Trophoblast cell (in vitro differentiated cells and primary cell): ENCODE measurements at regions not wholly inside any gene's neighbourhood (a gene's known extent, or its start where the extent isn't known, plus 50 kb on each side); places are given as distances from the start of the nearest gene placed in this dataset.

Source experiments
- DNase-seq, 2 donors: peaks; one replicate each; pipeline ENCODE4 v3.0.0-alpha.2; 2016
- H2AFZ ChIP-seq: 2 replicates; pipeline ENCODE4 v1.6.1; 2013; ENCODE audit warnings: low read length, moderate library complexity, mild to moderate bottlenecking; ENCODE audit not compliant: insufficient read depth, poor library complexity
- H2AK5ac ChIP-seq: 2 replicates; pipeline ENCODE4 v1.6.1; 2013; ENCODE audit warnings: mild to moderate bottlenecking, low read length
- H2BK120ac ChIP-seq: 2 replicates; pipeline ENCODE4 v1.6.1; 2013; ENCODE audit warnings: low read length, mild to moderate bottlenecking, moderate library complexity; ENCODE audit not compliant: insufficient read depth, poor library complexity
- H2BK12ac ChIP-seq: 2 replicates; pipeline ENCODE4 v1.6.1; 2013; ENCODE audit warnings: mild to moderate bottlenecking, low read length, moderate library complexity
- H2BK5ac ChIP-seq: 2 replicates; pipeline ENCODE4 v1.6.1; 2013; ENCODE audit warnings: low read length, low read depth, moderate library complexity, mild to moderate bottlenecking; ENCODE audit not compliant: poor library complexity
- H3K14ac ChIP-seq: 2 replicates; pipeline ENCODE4 v1.6.1; 2013; ENCODE audit warnings: mild to moderate bottlenecking, low read length
- H3K18ac ChIP-seq: 2 replicates; pipeline ENCODE4 v1.6.1; 2013; ENCODE audit warnings: mild to moderate bottlenecking, low read length
- H3K23ac ChIP-seq: 2 replicates; pipeline ENCODE4 v1.6.1; 2013; ENCODE audit warnings: low read length
- H3K27ac ChIP-seq: 2 replicates; pipeline ENCODE4 v1.5.1; 2013; ENCODE audit warnings: low read depth, mild to moderate bottlenecking, inconsistent platforms, low read length, moderate library complexity
- H3K27me3 ChIP-seq: 2 replicates; pipeline ENCODE4 v1.6.1; 2013; ENCODE audit warnings: inconsistent platforms, mild to moderate bottlenecking, low read length, moderate library complexity; ENCODE audit not compliant: insufficient read depth
- H3K36me3 ChIP-seq, 2 experiments: 1 replicate in 1 of 2; 2 replicates in 1 of 2; pipeline ENCODE4 v1.6.1; 2013; ENCODE audit warnings: low read length in 2 of 2, mild to moderate bottlenecking in 2 of 2, moderate library complexity in 1 of 2; ENCODE audit not compliant: insufficient read depth in 2 of 2, control insufficient read depth in 1 of 2
- H3K4ac ChIP-seq: 2 replicates; pipeline ENCODE4 v1.6.1; 2013; ENCODE audit warnings: low read depth, mild to moderate bottlenecking, low read length, moderate library complexity
- H3K4me1 ChIP-seq, 2 experiments: 1 replicate in 1 of 2; 2 replicates in 1 of 2; pipeline ENCODE4 v1.6.1; 2013; ENCODE audit warnings: low read length in 2 of 2, mild to moderate bottlenecking in 2 of 2, moderate library complexity in 1 of 2; ENCODE audit not compliant: insufficient read depth in 2 of 2, control insufficient read depth in 1 of 2
- H3K4me2 ChIP-seq: 2 replicates; pipeline ENCODE4 v1.6.1; 2013; ENCODE audit warnings: inconsistent platforms, mild to moderate bottlenecking, low read length, moderate library complexity
- H3K4me3 ChIP-seq: 2 replicates; pipeline ENCODE4 v1.5.1; 2013; ENCODE audit warnings: mild to moderate bottlenecking, low read depth, low read length, inconsistent platforms
- H3K79me1 ChIP-seq: one replicate; pipeline ENCODE4 v1.6.1; 2013; ENCODE audit warnings: low read length
- H3K79me2 ChIP-seq: 2 replicates; pipeline ENCODE4 v1.6.1; 2013; ENCODE audit warnings: low read length, mild to moderate bottlenecking; ENCODE audit not compliant: control insufficient read depth, insufficient read depth, poor library complexity
- H3K9ac ChIP-seq: 2 replicates; pipeline ENCODE4 v1.6.1; 2013; ENCODE audit warnings: mild to moderate bottlenecking, low read length
- H3K9me3 ChIP-seq: 2 replicates; pipeline ENCODE4 v1.6.1; 2013; ENCODE audit warnings: low read depth, mild to moderate bottlenecking, control low read depth, inconsistent platforms, low read length; ENCODE audit not compliant: insufficient read depth
- H4K12ac ChIP-seq: 2 replicates; pipeline ENCODE4 v1.6.1; 2013; ENCODE audit warnings: low read depth, mild to moderate bottlenecking, low read length, moderate library complexity
- H4K8ac ChIP-seq: 2 replicates; pipeline ENCODE4 v1.6.1; 2013; ENCODE audit warnings: low read depth, mild to moderate bottlenecking, low read length, moderate library complexity
- H4K91ac ChIP-seq: one replicate; pipeline ENCODE4 v1.6.1; 2013; ENCODE audit warnings: low read depth, mild to moderate bottlenecking, low read length, moderate library complexity
- WGBS: extraction: QIAGEN DNeasy Blood & Tissue Kit; methylation state at CpG from one replicate; pipeline ENCODE4 v1.1.7; 2013; ENCODE audit warnings: missing lambda C conversion rate; ENCODE audit not compliant: insufficient read length, insufficient coverage; ENCODE audit errors: extremely low coverage; 5-methylcytosine and 5-hydroxymethylcytosine counted together

- Histone ChIP-seq H4K12ac (no peak overlapping the region), H3K4ac (no peak overlapping the region), H3K79me1 (no peaks in the 10 kb centered on the region), H3K4me1 (peaks cover 0 to 5% of the 10 kb centered on the region in 2 experiments), H4K8ac (no peak overlapping the region), H3K18ac (no peak overlapping the region), H2BK120ac (no peak overlapping the region), H3K36me3 (no peaks in the 10 kb centered on the region), H2AK5ac (no peak overlapping the region), H3K4me3 (no peak overlapping the region), H3K4me2 (no peak overlapping the region), H2BK5ac (no peak overlapping the region), H2BK12ac (no peak overlapping the region), H3K9ac (no peak overlapping the region), H3K27ac (no peak overlapping the region), H3K27me3 (no peaks in the 10 kb centered on the region), H3K9me3 (peaks cover 10% of the 10 kb centered on the region), H4K91ac (no peak overlapping the region), H3K79me2 (no peaks in the 10 kb centered on the region), H2AFZ (no peak overlapping the region), H3K23ac (no peak overlapping the region), H3K14ac (no peak overlapping the region)
- no CpG with 5 or more reads among the region's 2 CpGs for WGBS
- DNase-seq, result no peak
Observed at GRCh38 chr11:69400140-69400539, 81.3 kb upstream of the LINC01488 start.

DNA sequence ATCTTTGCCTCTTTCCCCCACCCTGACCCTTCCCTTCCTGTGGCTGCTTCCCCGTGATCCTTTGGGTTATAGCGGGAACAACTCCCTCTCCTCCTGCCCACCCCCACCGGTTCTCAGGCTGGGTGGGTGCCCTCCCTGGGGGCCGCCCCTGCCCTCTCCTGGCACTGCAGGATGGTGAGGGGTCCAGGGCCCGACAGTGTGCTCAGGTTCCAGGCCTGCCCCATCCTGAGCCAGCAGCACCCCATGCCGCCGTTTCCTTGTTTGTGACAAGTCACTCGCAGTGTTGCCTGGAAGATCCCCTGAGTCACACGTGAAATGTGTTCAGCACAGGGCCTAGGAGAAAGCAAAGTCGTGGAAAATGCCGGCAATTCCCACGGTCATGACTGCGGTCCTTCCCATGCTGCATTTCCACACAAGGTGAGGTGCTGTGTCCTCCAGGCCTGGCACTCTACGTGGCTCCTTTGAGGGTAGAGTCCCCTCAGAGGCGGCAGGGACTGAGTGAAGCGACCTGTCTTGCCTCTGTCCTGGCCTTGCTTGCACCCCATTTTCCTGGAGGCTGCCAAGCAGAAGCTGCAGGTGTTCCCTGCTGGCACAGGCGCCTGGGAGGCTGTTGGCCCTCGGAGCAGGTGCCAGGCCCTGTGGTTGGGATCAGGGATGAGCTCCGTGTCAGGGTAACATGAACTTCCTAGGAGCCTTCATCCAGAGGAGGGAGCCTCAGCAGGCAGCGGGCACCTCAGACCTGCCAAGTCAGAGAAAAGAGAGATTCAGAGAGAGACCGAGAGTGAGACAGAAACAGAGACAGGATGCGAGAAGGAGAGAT lies 80.5 kb upstream of the LINC01488 start:
- H2AK5ac ChIP-seq, result no peak overlapping the region
- H3K4me1 ChIP-seq, result peaks cover 0 to 5% of the 10 kb centered on the region in 2 experiments
- H4K91ac ChIP-seq, result no peak overlapping the region
- no peaks in the 10 kb centered on the region for H3K36me3 ChIP-seq
- no peak overlapping the region for H3K4ac ChIP-seq
- H3K4me2 ChIP-seq, result no peak overlapping the region
- H3K27me3 ChIP-seq, result no peaks in the 10 kb centered on the region
- no peak for DNase-seq
- H2BK120ac ChIP-seq, result no peak overlapping the region
- no peak overlapping the region for H3K4me3 ChIP-seq
- no peak overlapping the region for H3K14ac ChIP-seq
- H3K9ac ChIP-seq, result no peak overlapping the region
- H4K8ac ChIP-seq, result no peak overlapping the region
- H3K9me3 ChIP-seq, result peaks cover 10% of the 10 kb centered on the region
- WGBS, result no CpG with 5 or more reads among the region's 22 CpGs
- no peak overlapping the region for H3K23ac ChIP-seq
- H3K18ac ChIP-seq, result no peak overlapping the region
- H2AFZ ChIP-seq, result no peak overlapping the region
- H2BK12ac ChIP-seq, result no peak overlapping the region
- no peak overlapping the region for H4K12ac ChIP-seq
- no peaks in the 10 kb centered on the region for H3K79me1 ChIP-seq
- H2BK5ac ChIP-seq, result no peak overlapping the region
- no peaks in the 10 kb centered on the region for H3K79me2 ChIP-seq
- H3K27ac ChIP-seq, result no peak overlapping the region

DNA sequence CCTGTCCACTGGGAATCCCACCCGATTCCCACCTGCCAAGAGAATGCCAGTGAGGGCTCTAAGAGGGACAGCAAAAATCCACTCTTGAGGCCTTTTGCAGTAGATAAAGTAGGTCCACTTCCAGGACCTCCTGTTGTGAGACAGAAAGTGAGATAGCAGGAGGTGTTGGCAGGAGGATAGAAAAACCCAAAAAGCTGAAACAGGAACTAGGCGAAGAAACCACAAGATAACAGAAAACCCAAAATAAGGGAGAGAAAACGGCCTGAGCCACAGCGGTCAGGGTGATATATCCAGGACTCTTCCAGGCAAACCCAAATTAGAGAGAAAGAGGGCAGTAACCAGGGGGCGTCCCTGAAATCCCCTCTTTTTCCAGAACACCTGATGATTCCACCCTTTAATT lies 79.7 kb upstream of the LINC01488 start:
- Histone ChIP-seq H4K12ac (no peak overlapping the region), H3K4me1 (peaks cover 0 to 5% of the 10 kb centered on the region in 2 experiments), H4K91ac (no peak overlapping the region), H2AFZ (no peak overlapping the region), H2BK5ac (no peak overlapping the region), H3K9me3 (peaks cover 10% of the 10 kb centered on the region), H3K4me2 (no peak overlapping the region), H3K79me2 (no peaks in the 10 kb centered on the region), H3K23ac (no peak overlapping the region), H3K27ac (no peak overlapping the region), H2BK120ac (no peak overlapping the region), H3K9ac (no peak overlapping the region), H3K4ac (no peak overlapping the region), H2AK5ac (no peak overlapping the region), H4K8ac (no peak overlapping the region), H3K27me3 (no peaks in the 10 kb centered on the region), H3K4me3 (no peak overlapping the region), H2BK12ac (no peak overlapping the region), H3K79me1 (no peaks in the 10 kb centered on the region), H3K18ac (no peak overlapping the region), H3K36me3 (no peaks in the 10 kb centered on the region), H3K14ac (no peak overlapping the region)
- WGBS, result no CpG with 5 or more reads among the region's 5 CpGs
- no peak for DNase-seq

DNA sequence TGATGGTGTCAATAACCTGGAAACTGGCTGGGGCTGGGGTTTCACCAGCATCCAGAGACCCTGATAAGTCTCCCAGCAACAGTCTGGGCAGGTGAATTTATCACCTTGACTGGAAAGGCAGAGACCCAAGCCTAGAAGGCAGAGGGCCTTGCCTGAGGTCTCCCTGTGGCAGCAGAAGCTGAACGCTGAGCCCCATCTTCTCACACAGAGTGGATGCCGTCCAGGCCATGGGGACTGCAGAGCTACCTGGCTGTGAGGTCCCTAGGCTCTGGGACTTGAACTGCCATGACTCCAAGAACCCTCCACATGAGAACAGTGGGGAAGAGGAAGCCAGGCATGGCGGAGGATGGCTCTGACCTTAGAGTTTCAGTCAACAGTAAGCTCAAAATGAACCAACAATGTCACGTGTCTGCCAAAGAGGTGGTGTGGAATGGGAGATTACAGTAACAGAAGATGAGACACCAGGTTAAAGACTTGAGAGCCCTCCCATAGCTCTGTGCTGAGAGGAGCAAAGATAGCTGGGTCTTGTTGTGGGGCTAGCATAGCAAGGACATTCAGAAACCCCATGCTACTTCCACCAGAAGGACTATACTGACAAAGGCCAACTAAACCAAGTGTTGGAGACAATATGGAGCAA lies 79.1 kb upstream of the LINC01488 start:
- no peak overlapping the region for H4K12ac ChIP-seq
- H2AFZ ChIP-seq, result no peak overlapping the region
- no peak overlapping the region for H2BK120ac ChIP-seq
- no peak overlapping the region for H2BK5ac ChIP-seq
- no peak overlapping the region for H2AK5ac ChIP-seq
- H3K4me3 ChIP-seq, result no peak overlapping the region
- H3K9ac ChIP-seq, result no peak overlapping the region
- WGBS, result no CpG with 5 or more reads among the region's 4 CpGs
- H3K27ac ChIP-seq, result no peak overlapping the region
- H3K9me3 ChIP-seq, result peaks cover 10% of the 10 kb centered on the region
- no peak overlapping the region for H3K4me2 ChIP-seq
- H3K18ac ChIP-seq, result no peak overlapping the region
- H4K8ac ChIP-seq, result no peak overlapping the region
- H3K36me3 ChIP-seq, result no peaks in the 10 kb centered on the region
- no peak overlapping the region for H3K4ac ChIP-seq
- DNase-seq, result no peak
- no peaks in the 10 kb centered on the region for H3K79me1 ChIP-seq
- H3K79me2 ChIP-seq, result no peaks in the 10 kb centered on the region
- no peak overlapping the region for H3K14ac ChIP-seq
- no peaks in the 10 kb centered on the region for H3K27me3 ChIP-seq
- no peak overlapping the region for H3K23ac ChIP-seq
- H2BK12ac ChIP-seq, result no peak overlapping the region
- no peak overlapping the region for H4K91ac ChIP-seq
- H3K4me1 ChIP-seq, result peaks cover 0 to 5% of the 10 kb centered on the region in 2 experiments
